ENCODE measurements at regions not wholly inside any gene's neighbourhood (a gene's known extent, or its start where the extent isn't known, plus 50 kb on each side); places are given as distances from the start of the nearest gene placed in this dataset.

- TF ChIP-seq, protein P1, sequence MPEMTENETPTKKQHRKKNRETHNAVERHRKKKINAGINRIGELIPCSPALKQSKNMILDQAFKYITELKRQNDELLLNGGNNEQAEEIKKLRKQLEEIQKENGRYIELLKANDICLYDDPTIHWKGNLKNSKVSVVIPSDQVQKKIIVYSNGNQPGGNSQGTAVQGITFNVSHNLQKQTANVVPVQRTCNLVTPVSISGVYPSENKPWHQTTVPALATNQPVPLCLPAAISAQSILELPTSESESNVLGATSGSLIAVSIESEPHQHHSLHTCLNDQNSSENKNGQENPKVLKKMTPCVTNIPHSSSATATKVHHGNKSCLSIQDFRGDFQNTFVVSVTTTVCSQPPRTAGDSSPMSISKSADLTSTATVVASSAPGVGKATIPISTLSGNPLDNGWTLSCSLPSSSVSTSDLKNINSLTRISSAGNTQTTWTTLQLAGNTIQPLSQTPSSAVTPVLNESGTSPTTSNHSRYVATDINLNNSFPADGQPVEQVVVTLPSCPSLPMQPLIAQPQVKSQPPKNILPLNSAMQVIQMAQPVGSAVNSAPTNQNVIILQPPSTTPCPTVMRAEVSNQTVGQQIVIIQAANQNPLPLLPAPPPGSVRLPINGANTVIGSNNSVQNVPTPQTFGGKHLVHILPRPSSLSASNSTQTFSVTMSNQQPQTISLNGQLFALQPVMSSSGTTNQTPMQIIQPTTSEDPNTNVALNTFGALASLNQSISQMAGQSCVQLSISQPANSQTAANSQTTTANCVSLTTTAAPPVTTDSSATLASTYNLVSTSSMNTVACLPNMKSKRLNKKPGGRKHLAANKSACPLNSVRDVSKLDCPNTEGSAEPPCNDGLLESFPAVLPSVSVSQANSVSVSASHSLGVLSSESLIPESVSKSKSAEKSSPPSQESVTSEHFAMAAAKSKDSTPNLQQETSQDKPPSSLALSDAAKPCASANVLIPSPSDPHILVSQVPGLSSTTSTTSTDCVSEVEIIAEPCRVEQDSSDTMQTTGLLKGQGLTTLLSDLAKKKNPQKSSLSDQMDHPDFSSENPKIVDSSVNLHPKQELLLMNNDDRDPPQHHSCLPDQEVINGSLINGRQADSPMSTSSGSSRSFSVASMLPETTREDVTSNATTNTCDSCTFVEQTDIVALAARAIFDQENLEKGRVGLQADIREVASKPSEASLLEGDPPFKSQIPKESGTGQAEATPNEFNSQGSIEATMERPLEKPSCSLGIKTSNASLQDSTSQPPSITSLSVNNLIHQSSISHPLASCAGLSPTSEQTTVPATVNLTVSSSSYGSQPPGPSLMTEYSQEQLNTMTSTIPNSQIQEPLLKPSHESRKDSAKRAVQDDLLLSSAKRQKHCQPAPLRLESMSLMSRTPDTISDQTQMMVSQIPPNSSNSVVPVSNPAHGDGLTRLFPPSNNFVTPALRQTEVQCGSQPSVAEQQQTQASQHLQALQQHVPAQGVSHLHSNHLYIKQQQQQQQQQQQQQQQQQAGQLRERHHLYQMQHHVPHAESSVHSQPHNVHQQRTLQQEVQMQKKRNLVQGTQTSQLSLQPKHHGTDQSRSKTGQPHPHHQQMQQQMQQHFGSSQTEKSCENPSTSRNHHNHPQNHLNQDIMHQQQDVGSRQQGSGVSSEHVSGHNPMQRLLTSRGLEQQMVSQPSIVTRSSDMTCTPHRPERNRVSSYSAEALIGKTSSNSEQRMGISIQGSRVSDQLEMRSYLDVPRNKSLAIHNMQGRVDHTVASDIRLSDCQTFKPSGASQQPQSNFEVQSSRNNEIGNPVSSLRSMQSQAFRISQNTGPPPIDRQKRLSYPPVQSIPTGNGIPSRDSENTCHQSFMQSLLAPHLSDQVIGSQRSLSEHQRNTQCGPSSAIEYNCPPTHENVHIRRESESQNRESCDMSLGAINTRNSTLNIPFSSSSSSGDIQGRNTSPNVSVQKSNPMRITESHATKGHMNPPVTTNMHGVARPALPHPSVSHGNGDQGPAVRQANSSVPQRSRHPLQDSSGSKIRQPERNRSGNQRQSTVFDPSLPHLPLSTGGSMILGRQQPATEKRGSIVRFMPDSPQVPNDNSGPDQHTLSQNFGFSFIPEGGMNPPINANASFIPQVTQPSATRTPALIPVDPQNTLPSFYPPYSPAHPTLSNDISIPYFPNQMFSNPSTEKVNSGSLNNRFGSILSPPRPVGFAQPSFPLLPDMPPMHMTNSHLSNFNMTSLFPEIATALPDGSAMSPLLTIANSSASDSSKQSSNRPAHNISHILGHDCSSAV (CRISPR knock-in tag; IDR thresholded peaks at IDR 0.05; ENCODE audit: borderline replicate concordance): no peak
Observed at GRCh38 chr2:735670-736218, 58.5 kb upstream of the TMEM18 start (continued).

GRCh38 chr2:734496-734895 is 57.3 kb upstream of the TMEM18 start:
- intact Hi-C loops (cut with micrococcal nuclease; ENCODE audit: unreplicated experiment) (no loop called here), in situ Hi-C loops (cut with HindIII; ENCODE audit: extremely low pct_ligation_motif_present, low pct_unique_long_range_greater_than_20kb) (no loop called here)
- no TSS peak for BruUV-seq (replicated peaks)
- no peaks in the 10 kb centered on the region for H3K4me1 ChIP-seq (ENCODE audit: insufficient read depth, low read length)
- CTCF ChIA-PET (ENCODE audit: low intra/inter-chr PET ratio, low total read pairs): no interaction called here
- H4K20me1 ChIP-seq (ENCODE audit: insufficient read depth, low read length): no peaks in the 10 kb centered on the region; the same call in 1 of the 2 replicates
- H3K4me2 ChIP-seq (ENCODE audit: low read depth, low read length): no peak overlapping the region
- ATAC-seq (0 out of 3 replicates have a peak, but pooled peaks have one; percentile 17), FAIRE-seq (no peak), DNase-seq (ENCODE audit: low spot score) (no peak)
- H3K27me3 ChIP-seq (ENCODE audit: control insufficient read depth in 1 of 2, insufficient read depth in 2 of 2, low read length in 2 of 2): peaks cover 0 to 3% of the 10 kb centered on the region in 2 experiments; a peak in 1 of 5 replicates
- no peaks in the 10 kb centered on the region for H3K79me2 ChIP-seq (ENCODE audit: insufficient read depth, low read length)
- H3K9ac ChIP-seq (ENCODE audit: insufficient read depth, low read depth, low read length): no peak overlapping the region
- H3K36me3 ChIP-seq (replicated peaks in 1 of 2; ENCODE audit: control insufficient read depth in 1 of 2, insufficient read depth in 2 of 2, low read length in 2 of 2): no peaks in the 10 kb centered on the region
- no peak overlapping the region for H2AFZ ChIP-seq (ENCODE audit: low read length)
- POLR2A ChIA-PET: no interaction called here
- H3K27ac ChIP-seq (ENCODE audit: extremely low read length, insufficient read depth, low read length): no peak overlapping the region
- no peak overlapping the region for H3K4me3 ChIP-seq (replicated peaks in 1 of 3; ENCODE audit: insufficient read depth in 1 of 3, low read depth in 2 of 3, low read length in 3 of 3)
- 25% methylated on average over 8 of the region's 8 CpGs for WGBS (ENCODE audit: low lambda C conversion rate)
- H3K9me3 ChIP-seq (ENCODE audit: low read length): no peaks in the 10 kb centered on the region
- TF ChIP-seq ZNF775 (CRISPR knock-in tag; IDR thresholded peaks at IDR 0.05; ENCODE audit: borderline replicate concordance): no peak
- TF ChIP-seq, protein P2, sequence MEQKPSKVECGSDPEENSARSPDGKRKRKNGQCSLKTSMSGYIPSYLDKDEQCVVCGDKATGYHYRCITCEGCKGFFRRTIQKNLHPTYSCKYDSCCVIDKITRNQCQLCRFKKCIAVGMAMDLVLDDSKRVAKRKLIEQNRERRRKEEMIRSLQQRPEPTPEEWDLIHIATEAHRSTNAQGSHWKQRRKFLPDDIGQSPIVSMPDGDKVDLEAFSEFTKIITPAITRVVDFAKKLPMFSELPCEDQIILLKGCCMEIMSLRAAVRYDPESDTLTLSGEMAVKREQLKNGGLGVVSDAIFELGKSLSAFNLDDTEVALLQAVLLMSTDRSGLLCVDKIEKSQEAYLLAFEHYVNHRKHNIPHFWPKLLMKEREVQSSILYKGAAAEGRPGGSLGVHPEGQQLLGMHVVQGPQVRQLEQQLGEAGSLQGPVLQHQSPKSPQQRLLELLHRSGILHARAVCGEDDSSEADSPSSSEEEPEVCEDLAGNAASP (CRISPR knock-in tag; IDR thresholded peaks at IDR 0.05; ENCODE audit: borderline replicate concordance): no peak
- TF ChIP-seq SMAD1 (CRISPR knock-in tag; IDR thresholded peaks at IDR 0.05; ENCODE audit: borderline replicate concordance, low read depth): no peak
- TF ChIP-seq GMEB2 (CRISPR knock-in tag; IDR thresholded peaks at IDR 0.05; ENCODE audit: low read depth): no peak
- TF ChIP-seq ZNF160 (CRISPR knock-in tag; IDR thresholded peaks at IDR 0.05): no peak
- TF ChIP-seq ZFP1 (CRISPR knock-in tag; IDR thresholded peaks at IDR 0.05): no peak
- no peak for TF ChIP-seq ZBTB38 (CRISPR knock-in tag; IDR thresholded peaks at IDR 0.05)
- no peak for TF ChIP-seq ZNF563 (CRISPR knock-in tag; IDR thresholded peaks at IDR 0.05)
- TF ChIP-seq POLR2AphosphoS5 (IDR thresholded peaks at IDR 0.05; ENCODE audit: low read depth, low read length): no peak
- no peak for TF ChIP-seq NFYC (CRISPR knock-in tag; IDR thresholded peaks at IDR 0.05)
- no peak for TF ChIP-seq ADNP (CRISPR knock-in tag; IDR thresholded peaks at IDR 0.05)
- no peak for TF ChIP-seq ZBTB8A (CRISPR knock-in tag; IDR thresholded peaks at IDR 0.05; ENCODE audit: borderline replicate concordance, low read depth)
